ENCODE measurements at regions not wholly inside any gene's neighbourhood (a gene's known extent, or its start where the extent isn't known, plus 50 kb on each side); places are given as distances from the start of the nearest gene placed in this dataset.

DNA sequence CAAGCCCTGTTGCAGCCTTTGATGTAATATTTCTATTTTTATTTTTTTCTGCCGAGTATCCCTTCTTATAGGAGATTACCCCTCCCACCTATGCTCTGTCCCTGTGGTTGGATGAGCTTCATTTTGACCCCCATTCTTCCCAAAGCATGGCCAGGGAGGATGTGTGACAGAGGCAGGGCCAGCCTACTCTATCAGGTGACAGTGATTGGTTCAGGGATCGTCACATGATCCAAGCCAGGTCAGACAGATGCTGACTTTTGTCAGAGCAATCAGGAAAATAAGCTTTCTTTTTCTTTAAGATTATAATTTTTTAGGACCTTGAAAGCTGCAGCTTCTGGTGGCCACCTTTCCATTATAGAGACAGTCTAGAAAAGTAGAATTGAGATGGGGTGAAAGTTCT lies 314.3 kb downstream of the NUP35 start:
- TF ChIP-seq POLR2A (IDR thresholded peaks at IDR 0.05) (no peak), POLR2AphosphoS5 (IDR thresholded peaks at IDR 0.05; ENCODE audit: insufficient read depth in 1 of 2, low read depth in 1 of 2) (no peak)
- TF ChIP-seq, protein P1, sequence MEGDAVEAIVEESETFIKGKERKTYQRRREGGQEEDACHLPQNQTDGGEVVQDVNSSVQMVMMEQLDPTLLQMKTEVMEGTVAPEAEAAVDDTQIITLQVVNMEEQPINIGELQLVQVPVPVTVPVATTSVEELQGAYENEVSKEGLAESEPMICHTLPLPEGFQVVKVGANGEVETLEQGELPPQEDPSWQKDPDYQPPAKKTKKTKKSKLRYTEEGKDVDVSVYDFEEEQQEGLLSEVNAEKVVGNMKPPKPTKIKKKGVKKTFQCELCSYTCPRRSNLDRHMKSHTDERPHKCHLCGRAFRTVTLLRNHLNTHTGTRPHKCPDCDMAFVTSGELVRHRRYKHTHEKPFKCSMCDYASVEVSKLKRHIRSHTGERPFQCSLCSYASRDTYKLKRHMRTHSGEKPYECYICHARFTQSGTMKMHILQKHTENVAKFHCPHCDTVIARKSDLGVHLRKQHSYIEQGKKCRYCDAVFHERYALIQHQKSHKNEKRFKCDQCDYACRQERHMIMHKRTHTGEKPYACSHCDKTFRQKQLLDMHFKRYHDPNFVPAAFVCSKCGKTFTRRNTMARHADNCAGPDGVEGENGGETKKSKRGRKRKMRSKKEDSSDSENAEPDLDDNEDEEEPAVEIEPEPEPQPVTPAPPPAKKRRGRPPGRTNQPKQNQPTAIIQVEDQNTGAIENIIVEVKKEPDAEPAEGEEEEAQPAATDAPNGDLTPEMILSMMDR (IDR thresholded peaks at IDR 0.05) = no peak

All from vagina (tissue), 2 donors.